OCI-LY1 (cell line): ENCODE measurements at regions not wholly inside any gene's neighbourhood (a gene's known extent, or its start where the extent isn't known, plus 50 kb on each side); places are given as distances from the start of the nearest gene placed in this dataset.

Source experiments
- EZH2 ChIP-seq: fragments of 200-600 bp; sonication (generic), shearing (Covaris generic); IDR thresholded peaks from 2 replicates; pipeline ENCODE4 v1.8.0; 2017; ENCODE audit warnings: borderline replicate concordance, mixed run types, mild to moderate bottlenecking, antibody characterized with exemption, low read length, moderate library complexity, mixed read lengths
- TF ChIP-seq, protein P1 (sequence below): fragments of 200-600 bp; sonication (generic), shearing (Covaris generic); IDR thresholded peaks from 2 replicates; pipeline ENCODE4 v1.5.1; 2017; ENCODE audit warnings: mild to moderate bottlenecking, antibody characterized with exemption, low read length, moderate library complexity, mixed read lengths

DNA sequence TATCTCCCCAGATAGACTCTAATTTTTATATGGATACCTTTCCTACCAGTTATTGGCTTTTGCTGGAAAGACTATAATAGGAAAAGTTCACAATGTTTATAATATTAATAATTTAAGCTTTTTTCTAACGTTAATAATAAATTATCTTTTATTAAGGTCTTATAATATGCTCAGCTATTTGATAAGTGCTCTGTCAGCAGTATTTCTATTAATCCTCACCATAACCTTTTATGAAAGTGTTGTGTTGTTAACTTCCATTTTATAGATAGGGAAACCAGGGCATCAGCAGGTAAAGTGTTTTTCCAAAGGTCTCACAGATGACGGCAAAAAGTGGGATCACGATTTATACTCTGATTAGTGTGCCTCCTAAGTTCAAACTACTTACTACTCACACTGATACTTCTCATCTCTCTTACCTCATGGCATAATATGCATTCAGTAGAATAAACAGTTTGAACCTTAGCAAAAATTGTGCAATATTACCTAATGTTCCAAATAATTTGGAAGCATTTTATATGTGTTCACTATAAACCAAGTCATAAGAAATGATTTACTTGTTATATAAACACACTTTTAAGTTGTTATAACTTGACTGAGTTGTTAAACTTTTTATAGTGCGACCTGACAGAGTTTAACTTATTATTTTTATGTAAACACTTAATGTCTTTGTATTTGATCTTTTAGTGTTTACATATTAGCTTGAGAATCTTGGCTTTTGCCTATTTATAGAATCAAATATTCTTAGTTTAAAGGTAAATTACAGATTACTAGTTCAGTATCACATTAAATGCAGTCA, 274.9 kb upstream of the DCBLD2 start:
- TF ChIP-seq, protein P1, sequence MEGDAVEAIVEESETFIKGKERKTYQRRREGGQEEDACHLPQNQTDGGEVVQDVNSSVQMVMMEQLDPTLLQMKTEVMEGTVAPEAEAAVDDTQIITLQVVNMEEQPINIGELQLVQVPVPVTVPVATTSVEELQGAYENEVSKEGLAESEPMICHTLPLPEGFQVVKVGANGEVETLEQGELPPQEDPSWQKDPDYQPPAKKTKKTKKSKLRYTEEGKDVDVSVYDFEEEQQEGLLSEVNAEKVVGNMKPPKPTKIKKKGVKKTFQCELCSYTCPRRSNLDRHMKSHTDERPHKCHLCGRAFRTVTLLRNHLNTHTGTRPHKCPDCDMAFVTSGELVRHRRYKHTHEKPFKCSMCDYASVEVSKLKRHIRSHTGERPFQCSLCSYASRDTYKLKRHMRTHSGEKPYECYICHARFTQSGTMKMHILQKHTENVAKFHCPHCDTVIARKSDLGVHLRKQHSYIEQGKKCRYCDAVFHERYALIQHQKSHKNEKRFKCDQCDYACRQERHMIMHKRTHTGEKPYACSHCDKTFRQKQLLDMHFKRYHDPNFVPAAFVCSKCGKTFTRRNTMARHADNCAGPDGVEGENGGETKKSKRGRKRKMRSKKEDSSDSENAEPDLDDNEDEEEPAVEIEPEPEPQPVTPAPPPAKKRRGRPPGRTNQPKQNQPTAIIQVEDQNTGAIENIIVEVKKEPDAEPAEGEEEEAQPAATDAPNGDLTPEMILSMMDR: no peak
- TF ChIP-seq EZH2: no peak
